Astrocyte (in vitro differentiated cells and primary cell): ENCODE measurements at regions not wholly inside any gene's neighbourhood (a gene's known extent, or its start where the extent isn't known, plus 50 kb on each side); places are given as distances from the start of the nearest gene placed in this dataset.
"Not testable (repeated sequence)": the region's sequence is repeated elsewhere in the genome, so short reads cannot be mapped to it uniquely, and the experiment has no call there.

Experiments
- CTCF ChIP-seq: IDR thresholded peaks from 2 replicates; pipeline ENCODE4 v1.5.1; 2011; ENCODE audit warnings: low read depth, mild to moderate bottlenecking, inconsistent platforms, low read length, moderate library complexity; ENCODE audit not compliant: insufficient read depth
- EZH2 ChIP-seq: IDR thresholded peaks from 2 replicates; pipeline ENCODE4 v1.6.1; 2012; ENCODE audit warnings: mild to moderate bottlenecking, low read length, inconsistent platforms; ENCODE audit not compliant: insufficient read depth

DNA sequence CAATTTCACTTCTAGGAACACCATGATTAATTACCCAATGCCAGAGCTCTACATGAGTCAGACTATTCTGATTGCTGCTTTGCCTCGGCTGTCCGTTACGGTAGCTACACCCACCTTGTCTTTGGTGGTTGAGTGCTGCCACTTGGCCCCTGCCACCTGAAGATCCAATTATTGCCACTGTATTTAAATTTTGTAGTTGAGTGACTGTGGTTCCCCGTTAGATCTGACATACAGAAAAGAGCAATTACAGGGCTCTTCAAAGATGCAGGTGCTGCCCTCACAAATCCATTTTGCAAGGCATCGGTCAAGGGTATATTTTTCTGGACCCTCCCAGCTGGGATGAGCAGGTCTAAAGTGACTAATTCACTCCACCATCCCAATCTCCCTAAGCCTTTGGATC, 383.5 kb upstream of the RUNX1 start:
- TF ChIP-seq CTCF, EZH2: not testable (repeated sequence)
